ENCODE measurements at regions not wholly inside any gene's neighbourhood (a gene's known extent, or its start where the extent isn't known, plus 50 kb on each side); places are given as distances from the start of the nearest gene placed in this dataset.

DNA sequence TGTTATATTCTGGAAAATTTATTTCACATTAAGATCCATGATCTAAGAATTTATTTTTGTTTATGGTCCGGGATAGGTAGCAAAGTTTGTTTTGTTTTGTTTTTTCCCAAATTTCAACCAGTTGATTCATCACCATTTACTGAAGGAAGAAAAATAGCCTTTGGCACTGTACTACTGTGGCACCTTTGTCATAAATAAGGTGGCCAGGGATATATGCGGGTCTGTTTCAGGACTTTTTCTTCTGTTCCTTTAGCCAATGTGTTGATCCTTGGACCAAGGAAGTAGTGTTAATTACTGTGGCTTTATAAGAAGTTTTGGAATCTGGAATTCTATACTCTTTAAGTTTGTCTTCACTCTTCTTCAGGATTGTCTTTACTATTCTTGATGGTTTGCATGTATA is 171.7 kb downstream of the FAXC start:
- TF ChIP-seq, protein P1, sequence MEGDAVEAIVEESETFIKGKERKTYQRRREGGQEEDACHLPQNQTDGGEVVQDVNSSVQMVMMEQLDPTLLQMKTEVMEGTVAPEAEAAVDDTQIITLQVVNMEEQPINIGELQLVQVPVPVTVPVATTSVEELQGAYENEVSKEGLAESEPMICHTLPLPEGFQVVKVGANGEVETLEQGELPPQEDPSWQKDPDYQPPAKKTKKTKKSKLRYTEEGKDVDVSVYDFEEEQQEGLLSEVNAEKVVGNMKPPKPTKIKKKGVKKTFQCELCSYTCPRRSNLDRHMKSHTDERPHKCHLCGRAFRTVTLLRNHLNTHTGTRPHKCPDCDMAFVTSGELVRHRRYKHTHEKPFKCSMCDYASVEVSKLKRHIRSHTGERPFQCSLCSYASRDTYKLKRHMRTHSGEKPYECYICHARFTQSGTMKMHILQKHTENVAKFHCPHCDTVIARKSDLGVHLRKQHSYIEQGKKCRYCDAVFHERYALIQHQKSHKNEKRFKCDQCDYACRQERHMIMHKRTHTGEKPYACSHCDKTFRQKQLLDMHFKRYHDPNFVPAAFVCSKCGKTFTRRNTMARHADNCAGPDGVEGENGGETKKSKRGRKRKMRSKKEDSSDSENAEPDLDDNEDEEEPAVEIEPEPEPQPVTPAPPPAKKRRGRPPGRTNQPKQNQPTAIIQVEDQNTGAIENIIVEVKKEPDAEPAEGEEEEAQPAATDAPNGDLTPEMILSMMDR (IDR thresholded peaks at IDR 0.05; ENCODE audit: poor library complexity, severe bottlenecking) = no peak
- TF ChIP-seq, protein P2, sequence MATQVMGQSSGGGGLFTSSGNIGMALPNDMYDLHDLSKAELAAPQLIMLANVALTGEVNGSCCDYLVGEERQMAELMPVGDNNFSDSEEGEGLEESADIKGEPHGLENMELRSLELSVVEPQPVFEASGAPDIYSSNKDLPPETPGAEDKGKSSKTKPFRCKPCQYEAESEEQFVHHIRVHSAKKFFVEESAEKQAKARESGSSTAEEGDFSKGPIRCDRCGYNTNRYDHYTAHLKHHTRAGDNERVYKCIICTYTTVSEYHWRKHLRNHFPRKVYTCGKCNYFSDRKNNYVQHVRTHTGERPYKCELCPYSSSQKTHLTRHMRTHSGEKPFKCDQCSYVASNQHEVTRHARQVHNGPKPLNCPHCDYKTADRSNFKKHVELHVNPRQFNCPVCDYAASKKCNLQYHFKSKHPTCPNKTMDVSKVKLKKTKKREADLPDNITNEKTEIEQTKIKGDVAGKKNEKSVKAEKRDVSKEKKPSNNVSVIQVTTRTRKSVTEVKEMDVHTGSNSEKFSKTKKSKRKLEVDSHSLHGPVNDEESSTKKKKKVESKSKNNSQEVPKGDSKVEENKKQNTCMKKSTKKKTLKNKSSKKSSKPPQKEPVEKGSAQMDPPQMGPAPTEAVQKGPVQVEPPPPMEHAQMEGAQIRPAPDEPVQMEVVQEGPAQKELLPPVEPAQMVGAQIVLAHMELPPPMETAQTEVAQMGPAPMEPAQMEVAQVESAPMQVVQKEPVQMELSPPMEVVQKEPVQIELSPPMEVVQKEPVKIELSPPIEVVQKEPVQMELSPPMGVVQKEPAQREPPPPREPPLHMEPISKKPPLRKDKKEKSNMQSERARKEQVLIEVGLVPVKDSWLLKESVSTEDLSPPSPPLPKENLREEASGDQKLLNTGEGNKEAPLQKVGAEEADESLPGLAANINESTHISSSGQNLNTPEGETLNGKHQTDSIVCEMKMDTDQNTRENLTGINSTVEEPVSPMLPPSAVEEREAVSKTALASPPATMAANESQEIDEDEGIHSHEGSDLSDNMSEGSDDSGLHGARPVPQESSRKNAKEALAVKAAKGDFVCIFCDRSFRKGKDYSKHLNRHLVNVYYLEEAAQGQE (IDR thresholded peaks at IDR 0.05; ENCODE audit: borderline replicate concordance) = no peak
- no peak for TF ChIP-seq POLR2AphosphoS5 (IDR thresholded peaks at IDR 0.05)
